OCI-M2 (cell line): ENCODE measurements at regions not wholly inside any gene's neighbourhood (a gene's known extent, or its start where the extent isn't known, plus 50 kb on each side); places are given as distances from the start of the nearest gene placed in this dataset.
"Not testable (repeated sequence)": the region's sequence is repeated elsewhere in the genome, so short reads cannot be mapped to it uniquely, and the experiment has no call there.

Source experiments
- DNase-seq: peaks from one replicate; lab custom pipeline; 2025; ENCODE audit not compliant: unreplicated experiment; lab: John Stamatoyannopoulos, UW

- DNase-seq: no peak
Measured at GRCh38 chr4:38504396-38504715, 159.6 kb upstream of the KLF3 start.

- DNase-seq: no peak
Measured at GRCh38 chr4:38509551-38509950, 154.4 kb upstream of the KLF3 start.

- DNase-seq: no peak
Measured at GRCh38 chr4:38510201-38510600, 153.8 kb upstream of the KLF3 start.

- DNase-seq: no peak
Measured at GRCh38 chr4:38511702-38512101, 152.3 kb upstream of the KLF3 start.

- no peak for DNase-seq
Measured at GRCh38 chr4:38512840-38513239, 151.2 kb upstream of the KLF3 start.

GRCh38 chr4:38514465-38515146, 149.4 kb upstream of the KLF3 start:
- DNase-seq: no peak

GRCh38 chr4:38516190-38516589, 147.8 kb upstream of the KLF3 start:
- no peak for DNase-seq

GRCh38 chr4:38519666-38520065, 144.3 kb upstream of the KLF3 start:
- DNase-seq: no peak

- DNase-seq: no peak
Measured at GRCh38 chr4:38523054-38523453, 140.9 kb upstream of the KLF3 start.

GRCh38 chr4:38523524-38524448, 140.2 kb upstream of the KLF3 start:
- no peak for DNase-seq

- no peak for DNase-seq
Measured at GRCh38 chr4:38526412-38526811, 137.6 kb upstream of the KLF3 start.

GRCh38 chr4:38529189-38530115, 134.5 kb upstream of the KLF3 start:
- no peak for DNase-seq

- DNase-seq: no peak
Measured at GRCh38 chr4:38530486-38530885, 133.5 kb upstream of the KLF3 start.

GRCh38 chr4:38531141-38531727, 132.8 kb upstream of the KLF3 start:
- no peak for DNase-seq

- no peak for DNase-seq
Measured at GRCh38 chr4:38532908-38533499, 131.0 kb upstream of the KLF3 start.

GRCh38 chr4:38534344-38535045, 129.5 kb upstream of the KLF3 start:
- no peak for DNase-seq

GRCh38 chr4:38535071-38535470, 128.9 kb upstream of the KLF3 start:
- DNase-seq: not testable (repeated sequence)

GRCh38 chr4:38535717-38536116, 128.3 kb upstream of the KLF3 start:
- no peak for DNase-seq

GRCh38 chr4:38536716-38537115, 127.3 kb upstream of the KLF3 start:
- no peak for DNase-seq

- no peak for DNase-seq
Measured at GRCh38 chr4:38537666-38538065, 126.3 kb upstream of the KLF3 start.
